GM23248 (cell line): ENCODE measurements at regions not wholly inside any gene's neighbourhood (a gene's known extent, or its start where the extent isn't known, plus 50 kb on each side); places are given as distances from the start of the nearest gene placed in this dataset.

ENCODE experiments used
- EZH2 ChIP-seq: fragments of 200-600 bp; sonication (generic); IDR thresholded peaks from 2 replicates; pipeline ENCODE4 v1.6.1; 2018; ENCODE audit warnings: antibody characterized with exemption, mild to moderate bottlenecking; ENCODE audit not compliant: insufficient read depth, poor library complexity, severe bottlenecking
- EZH2phosphoT487 ChIP-seq: fragments of 200-600 bp; sonication (generic); IDR thresholded peaks from 2 replicates; pipeline ENCODE4 v1.6.1; 2018; ENCODE audit warnings: antibody characterized with exemption, moderate library complexity, mild to moderate bottlenecking, low read depth; ENCODE audit not compliant: insufficient read depth

DNA sequence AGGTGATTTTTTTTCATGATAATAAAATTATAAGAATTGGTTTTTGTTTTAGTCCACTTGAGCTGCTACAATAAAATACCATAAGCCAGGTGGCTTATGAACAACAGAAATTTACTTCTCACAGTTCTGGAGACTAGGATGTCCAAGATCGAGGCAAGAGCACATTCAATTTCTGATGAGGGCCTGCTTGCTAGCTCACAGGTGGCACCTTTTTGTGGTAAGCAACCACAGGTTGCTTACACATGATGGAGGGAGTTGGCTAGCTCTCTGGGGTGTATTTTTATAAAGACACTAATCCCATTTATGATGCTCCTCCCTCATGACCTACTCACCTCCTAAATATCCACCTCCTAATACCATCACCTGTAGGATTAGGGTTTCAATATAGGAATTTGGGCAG, 1248.5 kb upstream of the TENM3 start:
- TF ChIP-seq EZH2: no peak
- TF ChIP-seq EZH2phosphoT487: no peak
